ENCODE measurements at regions not wholly inside any gene's neighbourhood (a gene's known extent, or its start where the extent isn't known, plus 50 kb on each side); places are given as distances from the start of the nearest gene placed in this dataset.

DNA sequence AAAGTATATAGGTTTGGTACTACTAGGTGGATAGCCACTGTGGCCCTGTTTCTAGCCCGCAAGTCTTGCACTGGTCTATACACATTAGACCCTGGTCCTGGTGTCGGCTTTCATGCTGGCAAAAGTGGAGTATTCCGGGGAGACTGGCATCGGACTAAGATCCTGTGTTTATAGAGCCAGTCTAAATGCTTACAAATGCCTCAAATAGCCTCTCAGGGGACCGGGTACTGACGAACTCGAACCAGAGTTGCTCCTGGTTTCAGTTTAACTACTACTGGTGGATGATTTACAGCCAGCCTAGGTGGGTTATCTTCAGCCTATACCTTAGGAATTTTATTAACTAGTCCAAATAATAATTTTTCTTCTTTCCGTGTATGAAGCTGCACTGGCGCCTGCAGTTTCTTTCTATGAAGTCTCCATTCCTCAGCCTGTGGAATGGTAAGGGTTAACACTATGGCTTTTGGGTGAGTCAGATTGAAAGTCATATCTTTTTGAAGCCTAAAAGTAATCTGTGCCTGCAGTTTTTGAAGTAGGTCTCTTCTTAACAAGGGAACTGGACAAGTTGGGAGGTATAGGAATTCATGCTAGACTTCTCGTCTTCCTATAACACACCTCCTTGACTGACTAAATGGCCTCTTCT lies 51.3 kb downstream of the OR10H4 start:
- intact Hi-C loops (cut with DNase I) = no loop called here
- DNase-seq = no peak

DNA sequence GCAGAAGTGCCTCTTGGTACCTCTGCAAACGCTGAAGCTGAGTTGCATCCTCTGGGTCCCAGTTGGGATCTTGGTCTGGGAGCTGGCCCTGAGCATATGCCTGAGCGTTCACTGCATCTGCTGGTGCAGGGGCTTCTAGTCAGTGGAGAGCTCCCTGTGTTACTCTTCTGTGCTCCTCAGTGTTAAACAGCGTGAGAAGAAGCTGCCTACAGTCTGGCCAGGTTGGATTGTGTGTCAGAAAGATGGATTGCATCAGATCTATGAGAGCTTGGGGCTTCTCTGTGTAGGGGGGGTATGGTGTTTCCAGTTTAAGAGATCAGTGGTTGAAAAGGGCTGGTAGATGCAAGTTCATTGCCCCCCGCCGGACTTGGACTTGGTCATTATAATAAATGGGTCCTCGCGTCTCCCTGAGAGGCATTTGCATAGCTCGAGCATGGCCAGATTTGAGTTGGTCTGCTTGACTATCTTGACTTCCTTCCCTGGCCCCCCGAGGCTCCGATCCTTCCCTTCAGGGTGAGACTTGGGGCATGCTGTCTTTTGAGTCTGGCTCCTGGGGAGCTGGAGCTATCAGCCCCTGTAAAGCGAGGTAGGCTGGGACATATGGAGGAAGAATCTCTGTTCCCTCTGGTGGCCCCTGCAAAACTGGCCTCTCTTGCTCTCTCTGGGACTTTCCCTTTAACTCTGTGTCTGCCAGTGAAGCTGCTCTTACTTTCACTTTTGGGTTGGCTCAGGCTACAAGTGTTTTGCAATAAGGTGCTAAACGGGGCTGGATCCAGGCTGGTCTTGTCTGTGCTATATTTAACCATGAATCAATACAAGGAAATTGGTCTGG lies 52.9 kb downstream of the OR10H4 start:
- intact Hi-C loops (cut with DNase I) = no loop called here
- DNase-seq = peak in 1 of 10 donors; percentile 82

DNA sequence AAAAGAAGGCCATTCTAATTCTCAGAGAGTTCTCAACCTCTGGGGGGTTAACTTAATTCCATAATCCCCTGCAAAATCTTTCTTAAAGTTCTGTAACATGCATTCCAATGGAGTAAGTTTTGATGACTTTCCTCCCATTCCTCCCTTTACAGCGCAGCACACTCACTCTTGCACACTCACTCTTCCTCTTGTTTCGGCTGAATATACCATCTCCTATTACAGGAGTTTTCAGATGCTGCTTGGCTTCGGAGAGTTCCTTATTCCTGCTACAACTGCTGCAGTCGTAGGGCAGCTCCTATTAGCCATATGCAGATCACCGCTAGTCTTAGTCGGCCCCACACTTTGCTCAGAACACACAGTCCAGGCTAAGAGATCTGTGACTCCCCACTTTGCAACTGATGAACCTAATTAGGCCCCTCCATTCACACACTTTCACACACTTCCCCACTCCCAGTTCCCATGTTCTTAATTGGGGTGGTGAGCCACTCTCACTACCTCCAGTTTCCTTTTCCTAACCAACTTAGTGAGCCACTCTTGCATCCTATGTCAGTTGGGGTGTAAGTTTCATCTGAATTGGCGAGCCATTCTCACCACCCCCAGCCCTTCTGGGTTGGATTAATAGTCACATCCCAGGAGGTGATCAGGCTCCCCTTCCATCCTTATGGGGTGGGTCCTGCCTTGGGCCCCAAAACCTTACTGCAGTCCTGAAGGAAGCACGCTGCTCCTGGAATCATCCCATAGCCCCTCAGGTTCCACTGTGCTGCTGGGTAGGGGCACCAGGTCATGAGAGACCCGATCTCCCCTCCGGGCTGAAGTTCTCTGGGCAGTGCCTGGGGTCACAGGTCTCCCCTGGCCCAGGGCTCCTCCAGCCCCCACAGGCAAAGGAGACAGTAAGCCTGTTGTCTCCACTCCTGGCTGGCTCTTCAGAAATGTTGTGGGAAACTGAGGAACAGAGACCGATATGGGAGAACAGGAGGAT lies 53.9 kb downstream of the OR10H4 start:
- peak in 1 of 10 donors; percentile 64 for DNase-seq

DNA sequence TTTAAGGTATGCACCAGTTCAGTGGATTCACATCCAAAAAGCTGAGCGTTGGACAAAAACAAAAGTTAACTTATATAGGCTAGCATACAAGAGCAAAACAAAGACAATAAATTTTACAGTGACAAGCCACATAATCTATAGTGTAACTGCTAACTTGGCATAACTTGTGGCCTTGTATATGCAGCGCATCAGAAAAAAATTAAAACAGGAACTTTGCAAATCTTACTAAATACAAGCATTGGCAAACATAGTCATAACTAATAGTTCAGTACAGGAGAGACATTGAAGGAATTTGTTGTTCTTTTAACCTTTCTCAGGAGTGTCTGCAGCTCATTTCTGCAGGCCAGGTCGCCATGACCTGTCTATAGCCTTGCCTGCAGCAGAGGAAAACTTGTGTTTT lies 54.6 kb downstream of the OR10H4 start:
- DNase-seq = no peak
- intact Hi-C loops (cut with DNase I) = no loop called here

More for the DNA sequence above, 53.9 kb downstream of the OR10H4 start:
- intact Hi-C loops (cut with DNase I) = no loop called here

DNA sequence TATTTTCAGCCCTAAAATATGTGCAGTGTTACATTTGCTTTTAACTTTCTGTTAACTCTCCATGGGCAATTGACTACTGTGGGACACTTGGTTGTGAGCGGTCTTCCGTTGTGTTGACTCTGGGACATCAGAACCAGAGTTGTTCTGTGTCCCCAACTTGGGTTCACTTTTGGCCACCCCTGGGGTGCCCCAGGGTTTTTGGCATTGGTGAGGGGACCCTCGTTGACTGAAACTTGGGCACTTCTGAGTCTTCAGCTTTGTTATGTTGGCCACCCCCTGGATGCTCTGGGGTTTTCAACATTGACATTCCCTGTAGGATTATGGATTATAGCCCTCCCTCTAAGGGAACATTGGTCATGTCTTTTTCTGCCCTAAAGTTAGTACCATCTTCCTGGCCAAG lies 57.1 kb downstream of the OR10H4 start:
- no peak for DNase-seq
- intact Hi-C loops (cut with DNase I) = no loop called here

DNA sequence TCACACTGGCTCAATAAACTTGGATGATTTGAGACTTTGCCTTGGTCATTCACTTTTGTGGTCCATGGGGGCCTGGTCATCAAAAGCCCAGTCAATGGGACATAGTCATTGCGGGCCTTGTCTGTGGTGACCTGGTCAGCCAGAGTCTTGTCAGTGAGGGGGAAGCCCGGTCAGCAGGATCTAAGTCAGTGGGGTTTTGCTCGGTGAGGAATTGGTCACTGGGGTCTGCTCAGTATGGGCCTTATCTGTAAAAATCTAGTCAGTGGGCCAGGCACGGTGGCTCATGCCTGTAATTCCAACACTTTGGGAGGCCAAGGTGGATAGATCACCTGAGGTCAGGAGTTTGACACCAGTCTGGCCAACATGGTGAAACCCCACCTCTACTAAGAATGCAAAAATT lies 63.7 kb upstream of the TPM4 start:
- intact Hi-C loops (cut with DNase I) = no loop called here
- no peak for DNase-seq

DNA sequence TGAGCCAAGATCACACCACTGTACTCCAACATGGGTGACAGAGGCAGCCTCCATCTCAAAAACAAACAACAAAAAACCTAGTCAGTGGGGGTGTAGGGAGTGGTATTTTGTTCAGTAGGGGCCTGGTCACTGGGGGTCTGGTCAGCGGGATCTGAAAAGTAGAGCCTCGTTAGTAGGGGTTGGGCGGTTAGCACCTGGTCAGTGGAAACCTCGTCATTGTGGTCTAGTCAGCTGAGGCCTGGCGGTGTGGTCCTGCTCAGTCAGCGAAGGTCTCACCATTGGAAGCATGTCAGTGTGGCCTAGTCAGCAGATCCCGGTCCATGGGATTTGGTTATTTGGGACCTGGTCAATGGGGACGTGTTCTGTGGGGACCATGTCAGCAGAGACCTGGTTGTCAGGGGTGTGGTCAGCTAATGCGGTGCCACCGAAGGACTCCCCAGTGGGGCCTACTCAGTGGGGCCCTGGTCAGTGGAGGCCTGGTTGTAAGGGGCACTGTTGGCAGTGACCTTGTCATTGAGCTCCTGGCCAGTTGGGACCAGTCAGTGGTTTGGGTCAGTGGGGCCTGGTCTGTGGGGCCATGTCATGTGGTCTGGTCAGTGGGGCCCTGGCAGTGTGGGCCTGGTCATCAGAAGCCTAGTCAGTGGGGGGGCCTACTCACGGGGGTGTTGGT lies 63.0 kb upstream of the TPM4 start:
- intact Hi-C loops (cut with DNase I) = no loop called here
- peak in 2 of 10 donors; percentile 47 to 52 for DNase-seq

DNA sequence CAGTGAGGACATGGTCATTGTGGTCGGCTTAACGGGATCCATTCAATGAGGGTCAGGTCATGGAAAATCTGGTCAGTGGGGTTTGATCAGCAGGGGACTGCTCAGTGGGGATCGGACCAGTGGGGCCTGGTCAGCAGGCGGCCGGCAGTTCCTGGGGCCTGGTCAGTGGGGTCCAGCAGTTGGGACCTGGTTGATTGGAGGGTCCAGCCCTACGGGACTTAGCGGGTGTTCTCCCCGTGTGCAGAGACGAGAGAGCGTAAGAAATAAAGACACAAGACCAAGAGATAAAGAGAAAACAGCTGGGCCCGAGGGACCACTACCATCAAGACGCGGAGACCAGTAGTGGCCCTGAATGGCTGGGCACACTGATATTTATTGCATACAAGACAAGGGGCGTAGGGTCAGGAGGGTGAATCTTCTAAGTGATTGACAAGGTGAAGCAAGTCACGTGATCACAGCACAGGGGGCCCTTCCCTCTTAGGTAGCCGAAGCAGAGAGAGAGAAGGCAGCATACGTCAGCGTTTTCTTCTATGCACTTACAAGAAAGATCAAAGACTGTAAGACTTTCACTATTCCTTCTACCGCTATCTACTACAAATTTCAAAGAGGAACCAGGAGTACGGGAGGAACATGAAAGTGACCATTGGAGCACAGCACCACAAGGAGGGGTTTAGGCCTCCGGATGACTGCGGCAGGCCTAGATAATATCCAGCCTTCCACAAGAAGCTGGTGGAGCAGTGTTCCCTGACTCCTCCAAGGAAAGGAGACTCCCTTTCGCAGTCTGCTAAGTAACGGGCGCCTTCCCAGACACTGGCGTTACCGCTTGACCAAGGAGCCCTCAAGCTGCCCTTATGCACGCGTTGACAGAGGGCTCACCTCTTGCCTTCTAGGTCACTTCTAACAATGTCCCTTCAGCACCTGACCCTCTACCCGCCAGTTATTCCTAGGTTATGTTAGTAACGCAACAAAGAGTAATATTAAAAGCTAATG lies 62.1 kb upstream of the TPM4 start:
- intact Hi-C loops (cut with DNase I) = no loop called here
- peak in 1 of 10 donors; percentile 45 for DNase-seq

DNA sequence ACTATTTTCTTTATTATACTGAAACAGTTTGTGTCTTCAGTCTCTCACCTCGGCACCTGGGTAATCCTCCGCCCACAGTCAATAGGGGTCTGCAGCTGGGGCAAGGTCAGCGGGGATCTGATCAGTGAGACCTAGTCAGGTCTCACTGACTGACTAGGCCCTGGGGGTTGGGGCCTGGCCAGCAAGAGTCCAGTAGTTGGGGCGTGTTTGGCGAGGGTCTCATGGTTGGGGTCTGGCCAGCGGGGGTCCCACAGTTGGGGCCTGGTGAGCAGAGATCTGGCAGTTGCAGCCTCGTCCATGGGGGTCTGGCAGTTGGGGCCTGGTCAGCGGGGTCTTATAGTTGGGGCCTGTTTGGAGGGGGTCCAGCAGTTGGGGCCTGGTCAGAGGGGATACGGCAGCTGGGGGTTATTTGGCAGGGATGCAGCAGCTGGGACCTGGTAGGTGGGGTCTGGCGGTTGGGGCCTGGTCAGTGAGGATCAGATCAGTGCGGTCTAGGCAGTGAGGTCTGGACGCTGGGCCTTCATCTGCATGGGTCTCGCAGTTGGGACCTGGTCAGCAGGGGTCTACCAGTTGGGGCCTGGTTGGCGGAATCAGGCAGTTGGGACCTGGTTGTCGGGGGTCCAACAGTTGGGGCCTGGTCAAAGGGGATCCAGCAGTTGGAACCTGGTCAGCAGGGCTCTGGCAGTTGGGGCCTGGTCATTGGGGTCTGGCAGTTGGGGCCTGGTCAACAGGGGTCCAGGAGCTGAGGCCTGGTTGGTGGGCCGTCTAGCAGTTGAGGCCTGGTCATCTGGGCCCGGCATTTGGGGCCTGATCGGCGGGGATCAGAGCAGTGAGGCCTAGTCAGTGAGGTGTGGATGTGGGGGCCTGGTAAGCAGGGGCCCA lies 61.1 kb upstream of the TPM4 start:
- intact Hi-C loops (cut with DNase I) = no loop called here

DNA sequence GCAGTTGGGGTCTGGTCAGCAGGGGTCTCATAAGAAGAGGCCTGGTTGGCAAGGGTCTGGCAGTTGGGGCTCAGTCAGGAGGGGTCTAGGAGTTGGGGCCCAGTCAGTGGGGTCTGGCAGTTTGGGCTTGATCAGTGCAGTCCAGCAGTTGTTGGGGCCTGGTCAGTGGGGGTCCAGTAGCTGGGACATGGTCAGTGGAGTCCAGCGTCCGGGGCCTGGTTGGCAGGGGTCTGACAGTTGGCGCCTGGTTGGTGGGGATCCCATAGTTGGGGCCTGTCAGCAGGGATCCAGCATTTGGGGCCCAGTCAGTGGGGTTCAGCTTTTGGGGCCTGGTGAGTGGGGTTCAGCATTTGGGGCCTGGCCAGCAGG lies 60.5 kb upstream of the TPM4 start:
- no peak for DNase-seq
- intact Hi-C loops (cut with DNase I) = no loop called here

More for the DNA sequence above, 61.1 kb upstream of the TPM4 start:
- peak in 3 of 10 donors; percentile 52 to 82 (median 72) for DNase-seq

DNA sequence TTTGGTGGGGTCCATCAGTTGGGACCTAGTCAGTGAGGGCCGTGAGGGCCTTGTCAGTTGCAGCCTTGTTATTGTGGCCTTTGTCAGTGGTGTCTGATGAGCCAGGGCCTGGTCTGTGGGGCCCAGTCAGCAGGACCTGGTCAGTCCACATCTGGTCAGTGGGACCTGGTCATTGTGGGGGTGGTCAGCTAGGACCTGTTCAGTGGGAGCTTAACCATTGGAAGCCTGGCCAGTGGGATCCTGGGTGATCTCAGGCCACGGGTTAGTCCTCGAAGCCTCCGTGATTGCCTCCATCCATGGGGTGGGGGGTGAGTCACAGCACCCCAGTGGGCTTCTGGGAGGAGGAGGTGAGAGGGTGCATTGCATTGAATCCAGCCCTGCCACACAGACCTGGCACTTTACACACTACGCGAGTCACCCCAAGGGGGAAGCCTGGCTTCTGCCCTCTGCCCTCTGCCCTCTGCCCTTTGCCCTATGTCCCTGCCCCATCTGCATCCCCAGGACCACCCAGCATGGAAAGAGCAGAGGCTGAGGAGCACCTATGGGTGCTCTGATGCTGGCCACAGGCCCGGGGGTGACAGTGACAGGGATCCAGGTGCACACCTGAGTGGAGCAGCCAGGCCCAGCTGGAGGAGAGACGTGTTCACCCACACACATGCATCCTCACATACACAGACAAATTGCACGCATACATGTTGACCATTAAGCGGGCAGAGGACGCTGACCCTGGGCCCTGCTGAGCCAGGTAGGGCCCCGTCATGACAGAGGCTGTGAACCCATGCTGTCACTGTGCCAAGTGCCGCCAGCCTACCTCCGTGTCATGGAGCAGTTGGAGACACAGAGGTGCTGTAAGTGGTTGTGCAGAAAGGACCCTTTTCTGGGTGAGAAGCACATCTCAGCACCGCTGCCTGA lies 59.8 kb upstream of the TPM4 start:
- DNase-seq = peak in 2 of 10 donors; percentile 51 to 70
- intact Hi-C loops (cut with DNase I) = no loop called here

DNA sequence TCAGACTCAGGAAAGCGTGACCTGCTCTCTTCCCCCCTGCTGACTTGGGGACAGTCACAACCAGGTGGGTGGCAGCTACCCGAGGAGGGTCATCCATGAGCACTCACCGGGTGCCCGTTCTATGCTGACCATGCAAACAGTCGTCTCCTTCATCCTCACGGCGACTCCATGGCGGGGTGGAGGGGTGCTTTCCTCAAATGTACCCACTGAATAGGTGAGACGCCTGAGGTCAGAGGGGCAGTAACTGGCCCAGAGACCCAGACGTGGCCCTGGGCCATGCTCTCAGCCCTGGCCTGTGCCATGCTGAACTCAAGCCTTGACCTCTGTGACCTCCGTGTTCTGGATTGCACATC lies 59.2 kb upstream of the TPM4 start:
- intact Hi-C loops (cut with DNase I) = no loop called here
- peak in 1 of 10 donors; percentile 25 for DNase-seq

DNA sequence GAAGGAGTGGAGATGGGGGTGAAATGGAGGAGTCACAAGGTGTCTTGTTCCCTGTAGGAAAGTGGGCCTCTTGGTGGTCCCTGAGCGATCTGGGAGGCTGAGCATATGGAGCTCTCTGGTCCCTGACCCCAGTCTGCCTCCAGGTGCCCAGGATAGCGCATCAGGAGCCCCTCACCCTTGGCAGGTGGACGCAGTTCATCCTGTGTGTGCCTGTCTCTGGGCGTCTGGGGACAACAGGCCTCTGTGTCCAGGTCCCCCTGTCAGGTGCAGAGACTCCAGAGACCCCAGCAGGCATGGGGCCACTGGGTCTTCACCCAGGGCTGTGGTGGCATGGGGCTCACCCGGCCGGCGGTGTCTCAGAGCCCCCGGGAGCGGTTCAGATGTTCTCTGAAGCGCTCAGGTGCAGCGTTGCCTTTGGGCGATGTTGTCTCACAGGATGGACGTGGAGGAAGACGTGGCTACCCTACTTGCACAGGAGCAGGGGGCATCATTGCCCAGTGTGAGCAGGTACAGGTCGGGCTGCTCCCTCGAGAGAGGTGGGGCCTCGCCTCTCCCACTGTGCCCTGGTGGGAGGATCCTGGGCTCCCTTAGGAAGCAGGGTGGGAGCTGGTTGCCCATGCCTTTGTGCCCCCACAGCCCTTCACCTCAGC lies 58.1 kb upstream of the TPM4 start:
- intact Hi-C loops (cut with DNase I) = no loop called here
- peak in 2 of 10 donors; percentile 21 to 52 for DNase-seq

DNA sequence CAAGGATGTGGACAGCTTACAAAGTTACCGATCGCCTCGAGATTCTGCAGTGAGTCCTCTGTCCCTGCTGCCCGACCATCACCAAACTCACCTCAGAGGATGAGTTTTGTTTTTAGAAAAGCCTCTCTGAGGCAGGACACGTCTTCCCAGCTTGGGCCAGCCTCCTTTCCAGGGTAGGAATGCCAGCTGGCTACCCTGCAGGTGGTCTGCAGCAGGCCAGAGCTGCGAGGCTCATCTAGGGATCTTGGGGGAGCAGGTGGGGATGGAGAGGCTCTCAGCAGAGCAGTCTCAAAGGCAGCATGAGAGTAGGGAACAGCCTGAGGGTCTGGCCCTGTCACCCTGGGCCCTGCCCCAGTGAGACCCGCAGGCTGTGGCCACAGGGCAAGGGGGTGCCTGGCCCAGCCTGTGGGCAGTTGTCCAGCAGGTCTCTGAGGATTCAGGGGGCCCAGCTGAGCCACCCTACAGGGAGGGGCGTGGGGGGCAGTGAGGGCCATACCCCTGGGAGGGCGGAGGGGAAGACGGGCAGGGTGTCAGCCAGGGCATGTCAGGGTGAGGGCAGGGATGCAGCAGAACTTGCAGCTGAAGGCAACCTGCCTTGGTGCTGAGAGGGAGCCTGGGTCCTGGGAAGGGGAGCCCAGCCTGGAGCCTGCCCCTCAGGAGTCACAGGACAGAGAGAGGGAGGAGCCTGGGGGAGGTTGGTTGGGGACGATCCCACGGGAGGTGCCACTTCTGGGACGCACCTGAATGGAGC lies 57.3 kb upstream of the TPM4 start:
- intact Hi-C loops (cut with DNase I) = no loop called here
- peak in 3 of 10 donors; percentile 40 to 76 (median 76) for DNase-seq

DNA sequence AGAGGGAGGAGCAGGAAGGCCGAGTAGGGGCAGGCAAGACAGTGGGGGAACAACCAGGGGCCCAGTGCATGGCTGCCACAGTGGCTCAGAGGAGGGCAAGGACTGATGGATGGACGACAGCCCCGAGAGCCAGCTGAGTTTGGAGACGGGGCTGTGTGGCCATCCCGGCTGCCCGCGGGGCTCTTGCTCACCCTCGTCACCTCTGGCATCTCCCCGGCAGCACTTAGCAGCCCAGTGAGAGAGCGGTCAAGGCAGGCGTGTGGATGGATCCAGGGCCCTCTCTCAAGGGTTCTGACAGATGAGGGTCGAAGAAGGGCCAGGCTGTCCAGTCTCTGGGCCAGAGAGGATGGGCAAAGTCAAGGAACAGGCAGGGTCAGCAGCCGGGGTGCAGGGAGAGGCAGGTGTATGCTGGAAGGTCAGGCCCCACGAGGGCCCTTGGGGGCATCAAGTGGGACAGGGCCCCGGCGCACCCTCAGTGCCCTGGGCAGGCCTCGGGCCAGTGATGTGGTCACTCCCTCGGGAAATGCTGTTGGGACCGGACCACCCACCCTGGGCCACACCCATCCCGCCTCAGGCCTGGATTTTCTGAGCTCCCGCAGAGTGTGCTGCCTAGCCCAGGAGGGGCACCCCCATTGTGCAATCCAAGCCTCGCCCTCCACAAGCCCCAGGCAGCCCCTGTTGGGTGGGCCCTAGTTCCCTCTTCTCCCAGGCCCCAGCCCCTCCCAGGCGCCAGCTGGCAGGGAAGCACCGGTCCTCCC lies 56.4 kb upstream of the TPM4 start:
- DNase-seq = peak in 2 of 10 donors; percentile 75 to 79
- intact Hi-C loops (cut with DNase I) = no loop called here

All from posterior cingulate gyrus (tissue), 11 donors.